Calu3 (cell line): ENCODE measurements at regions not wholly inside any gene's neighbourhood (a gene's known extent, or its start where the extent isn't known, plus 50 kb on each side); places are given as distances from the start of the nearest gene placed in this dataset.

Experiments
- BruUV-seq: library from RNA; stranded (reverse); fragments of 400-500 nt; replicated peaks from 2 replicates; lab custom pipeline; 2021; lab: Mats Ljungman, UMichigan
- CTCF ChIA-PET: fragments of 300-600 bp; sonication (Branson Sonifier 250); formaldehyde crosslinking; loops from one replicate; lab custom pipeline; 2022; ENCODE audit warnings: antibody characterized with exemption; lab: Charles Lee
- DNase-seq: peaks from one replicate; pipeline ENCODE4 v3.0.0; 2022
- H3K27ac Mint-ChIP-seq: one replicate; pipeline ENCODE4 v1.8.0; 2022; ENCODE audit warnings: mixed read lengths; ENCODE audit not compliant: unreplicated experiment
- H3K27me3 Mint-ChIP-seq: one replicate; pipeline ENCODE4 v1.8.0; 2022; ENCODE audit warnings: mixed read lengths; ENCODE audit not compliant: unreplicated experiment
- H3K36me3 Mint-ChIP-seq: one replicate; pipeline ENCODE4 v1.8.0; 2022; ENCODE audit warnings: mild to moderate bottlenecking, moderate library complexity, mixed read lengths; ENCODE audit not compliant: insufficient read depth, unreplicated experiment
- H3K4me1 Mint-ChIP-seq: one replicate; pipeline ENCODE4 v1.8.0; 2022; ENCODE audit warnings: mild to moderate bottlenecking, low read depth, mixed read lengths; ENCODE audit not compliant: unreplicated experiment
- H3K4me3 Mint-ChIP-seq: one replicate; pipeline ENCODE4 v1.8.0; 2022; ENCODE audit warnings: mild to moderate bottlenecking, low read depth, moderate library complexity, mixed read lengths; ENCODE audit not compliant: unreplicated experiment
- H3K9me3 Mint-ChIP-seq: one replicate; pipeline ENCODE4 v1.8.0; 2022; ENCODE audit warnings: low read depth, mixed read lengths; ENCODE audit not compliant: unreplicated experiment
- intact Hi-C: fragments of 100-400 bp; cut with micrococcal nuclease; formaldehyde crosslinking; loops from one replicate; pipeline ENCODE4 v1.10.0; 2022; ENCODE audit not compliant: unreplicated experiment
- TF ChIP-seq, protein P1 (sequence below): fragments of 200-600 bp; IDR thresholded peaks from one replicate; pipeline ENCODE4 v1.8.0; 2022; ENCODE audit warnings: antibody characterized with exemption; ENCODE audit not compliant: unreplicated experiment

DNA sequence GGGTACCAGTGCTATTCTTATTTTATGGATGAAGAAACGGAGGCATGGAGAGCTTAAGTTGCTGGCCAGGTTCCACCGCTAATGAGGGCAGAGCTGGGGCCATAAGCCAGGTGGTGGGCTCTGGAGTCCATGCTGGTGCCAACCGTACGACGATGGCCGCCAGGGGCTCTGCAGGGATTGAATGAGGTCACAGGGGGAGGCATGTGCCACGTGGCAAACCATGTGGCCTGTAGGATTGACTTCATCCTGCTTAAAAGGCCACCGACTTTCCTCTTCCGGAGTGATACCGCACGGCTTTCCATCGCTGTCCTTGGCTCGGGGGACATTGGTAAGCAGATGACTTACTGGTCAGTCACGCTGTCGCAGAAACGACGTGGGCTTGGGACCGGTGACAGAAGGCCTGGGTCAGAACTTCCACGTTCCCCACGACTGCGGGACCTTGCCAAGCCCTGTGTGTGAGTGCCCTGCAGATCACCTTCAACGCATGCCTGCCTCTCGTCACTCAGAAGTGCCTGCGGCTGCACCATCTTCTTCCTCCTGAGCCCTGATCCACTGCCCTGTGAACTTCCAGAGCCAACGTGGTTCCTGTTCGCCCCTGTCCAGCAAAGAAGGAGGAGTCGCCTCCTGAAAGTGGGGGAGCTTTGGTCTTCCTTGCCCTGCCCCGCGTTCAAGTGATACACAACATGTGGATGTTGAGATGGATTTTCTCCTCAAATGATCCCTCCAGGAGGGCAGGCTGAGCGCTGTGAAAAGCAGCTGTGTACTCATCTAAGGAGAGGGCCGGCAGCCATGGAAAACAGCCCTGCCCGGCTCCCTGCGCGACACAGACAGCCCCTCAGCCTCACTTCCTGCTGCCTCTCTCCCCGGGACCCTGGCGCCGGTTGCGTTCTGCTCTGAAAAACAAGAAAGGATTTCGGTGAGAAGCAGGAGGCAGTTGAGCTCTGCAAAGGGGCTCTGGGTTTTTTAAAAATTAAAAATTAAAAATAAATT, 176.7 kb downstream of the C16orf95 start:
- Mint-ChIP-seq H3K9me3 (no peaks in the 10 kb centered on the region), H3K27me3 (peaks cover 20% of the 10 kb centered on the region), H3K4me1 (peaks cover 11% of the 10 kb centered on the region), H3K4me3 (no peak overlapping the region), H3K27ac (no peak overlapping the region), H3K36me3 (peaks cover 10% of the 10 kb centered on the region)
- no peak for DNase-seq
- BruUV-seq = no TSS peak
- TF ChIP-seq, protein P1, sequence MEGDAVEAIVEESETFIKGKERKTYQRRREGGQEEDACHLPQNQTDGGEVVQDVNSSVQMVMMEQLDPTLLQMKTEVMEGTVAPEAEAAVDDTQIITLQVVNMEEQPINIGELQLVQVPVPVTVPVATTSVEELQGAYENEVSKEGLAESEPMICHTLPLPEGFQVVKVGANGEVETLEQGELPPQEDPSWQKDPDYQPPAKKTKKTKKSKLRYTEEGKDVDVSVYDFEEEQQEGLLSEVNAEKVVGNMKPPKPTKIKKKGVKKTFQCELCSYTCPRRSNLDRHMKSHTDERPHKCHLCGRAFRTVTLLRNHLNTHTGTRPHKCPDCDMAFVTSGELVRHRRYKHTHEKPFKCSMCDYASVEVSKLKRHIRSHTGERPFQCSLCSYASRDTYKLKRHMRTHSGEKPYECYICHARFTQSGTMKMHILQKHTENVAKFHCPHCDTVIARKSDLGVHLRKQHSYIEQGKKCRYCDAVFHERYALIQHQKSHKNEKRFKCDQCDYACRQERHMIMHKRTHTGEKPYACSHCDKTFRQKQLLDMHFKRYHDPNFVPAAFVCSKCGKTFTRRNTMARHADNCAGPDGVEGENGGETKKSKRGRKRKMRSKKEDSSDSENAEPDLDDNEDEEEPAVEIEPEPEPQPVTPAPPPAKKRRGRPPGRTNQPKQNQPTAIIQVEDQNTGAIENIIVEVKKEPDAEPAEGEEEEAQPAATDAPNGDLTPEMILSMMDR = no peak
- intact Hi-C loops = no loop called here
- CTCF ChIA-PET = interaction anchor here (0.6 kb wide), 1 partner anchor 60 kb away, joined by 3 read pairs; no protein-coding TSS in a partner anchor

DNA sequence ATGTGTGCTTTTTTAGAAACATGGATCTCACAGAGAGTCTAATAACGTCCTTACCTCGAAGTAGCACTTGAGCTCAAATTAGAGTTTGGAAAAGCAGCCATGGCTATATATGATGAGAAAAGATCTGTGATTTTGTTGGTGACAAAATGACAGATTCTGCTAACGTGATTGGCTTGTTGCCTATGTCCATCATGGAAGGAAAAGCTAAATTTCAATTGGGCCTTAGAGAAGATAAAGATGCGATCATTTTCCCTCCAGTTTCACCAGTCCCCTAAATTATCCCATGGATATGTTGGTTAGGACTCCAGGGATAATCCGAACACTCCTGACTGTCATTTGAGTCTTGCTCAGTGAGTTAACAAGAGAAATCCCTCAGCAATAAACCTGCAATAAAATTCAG, 175.8 kb downstream of the C16orf95 start:
- Mint-ChIP-seq H3K9me3 (no peaks in the 10 kb centered on the region), H3K36me3 (peaks cover 12% of the 10 kb centered on the region), H3K27ac (no peak overlapping the region), H3K27me3 (peaks cover 20% of the 10 kb centered on the region), H3K4me1 (peaks cover 14% of the 10 kb centered on the region), H3K4me3 (no peak overlapping the region)
- CTCF ChIA-PET = interaction anchor here (0.6 kb wide), 1 partner anchor 60 kb away, joined by 3 read pairs; no protein-coding TSS in a partner anchor
- no peak for DNase-seq
- intact Hi-C loops = no loop called here
- TF ChIP-seq, protein P1 = no peak
- BruUV-seq = no TSS peak

DNA sequence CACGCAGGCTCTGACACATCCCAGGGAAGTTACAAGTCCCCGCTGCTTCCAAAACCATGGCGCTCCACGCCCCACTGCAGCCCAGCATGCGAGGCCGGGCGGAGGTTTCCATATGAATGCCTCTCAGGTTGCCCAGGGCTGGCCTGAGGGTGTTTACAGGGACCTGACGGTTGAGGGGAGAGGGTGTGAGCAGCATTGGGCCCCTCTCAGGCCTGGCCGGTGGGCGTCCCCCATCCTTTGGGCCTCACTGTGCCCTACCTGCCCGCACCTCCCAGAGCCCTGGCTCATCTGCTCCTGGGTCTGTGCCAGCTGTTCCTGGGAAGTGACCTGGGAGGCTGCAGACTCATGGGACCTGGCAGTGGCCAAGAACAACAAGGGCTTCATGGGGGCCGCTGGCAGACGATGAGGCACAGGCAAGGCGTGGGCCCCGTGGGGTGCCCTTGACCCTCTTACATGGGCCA, 173.5 kb downstream of the C16orf95 start:
- DNase-seq = no peak
- Mint-ChIP-seq H3K36me3 (peaks cover 12% of the 10 kb centered on the region), H3K4me3 (no peak overlapping the region), H3K27ac (no peak overlapping the region), H3K4me1 (peaks cover 14% of the 10 kb centered on the region), H3K27me3 (peaks cover 16% of the 10 kb centered on the region), H3K9me3 (no peaks in the 10 kb centered on the region)
- CTCF ChIA-PET = no interaction called here
- intact Hi-C loops = no loop called here
- BruUV-seq = no TSS peak
- TF ChIP-seq, protein P1 = no peak

DNA sequence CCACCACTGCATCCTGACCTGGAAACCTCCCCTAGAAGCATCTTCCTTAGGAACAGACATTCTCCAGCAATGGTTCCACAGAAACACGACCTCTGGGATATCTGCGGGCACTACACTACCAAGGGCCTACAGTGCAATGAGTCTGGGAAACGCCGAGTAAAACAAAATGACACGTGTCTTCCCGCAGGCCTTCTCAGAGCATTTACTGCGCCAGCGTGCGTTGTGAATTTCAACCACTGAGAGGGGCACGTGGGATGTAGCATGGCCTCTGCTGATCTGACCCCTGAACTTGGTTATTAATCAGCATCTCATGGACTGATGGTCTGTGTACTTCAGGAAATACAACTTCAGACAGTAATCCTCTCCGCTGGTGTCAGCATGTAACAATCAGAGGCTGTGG, 173.0 kb downstream of the C16orf95 start:
- H3K4me3 Mint-ChIP-seq = no peak overlapping the region
- CTCF ChIA-PET = no interaction called here
- H3K27me3 Mint-ChIP-seq = peaks cover 11% of the 10 kb centered on the region
- peaks cover 14% of the 10 kb centered on the region for H3K4me1 Mint-ChIP-seq
- TF ChIP-seq, protein P1 = no peak
- BruUV-seq = no TSS peak
- H3K9me3 Mint-ChIP-seq = no peaks in the 10 kb centered on the region
- peaks cover 12% of the 10 kb centered on the region for H3K36me3 Mint-ChIP-seq
- intact Hi-C loops = no loop called here
- H3K27ac Mint-ChIP-seq = no peak overlapping the region
- DNase-seq = no peak
